ENCODE measurements at regions not wholly inside any gene's neighbourhood (a gene's known extent, or its start where the extent isn't known, plus 50 kb on each side); places are given as distances from the start of the nearest gene placed in this dataset.

DNA sequence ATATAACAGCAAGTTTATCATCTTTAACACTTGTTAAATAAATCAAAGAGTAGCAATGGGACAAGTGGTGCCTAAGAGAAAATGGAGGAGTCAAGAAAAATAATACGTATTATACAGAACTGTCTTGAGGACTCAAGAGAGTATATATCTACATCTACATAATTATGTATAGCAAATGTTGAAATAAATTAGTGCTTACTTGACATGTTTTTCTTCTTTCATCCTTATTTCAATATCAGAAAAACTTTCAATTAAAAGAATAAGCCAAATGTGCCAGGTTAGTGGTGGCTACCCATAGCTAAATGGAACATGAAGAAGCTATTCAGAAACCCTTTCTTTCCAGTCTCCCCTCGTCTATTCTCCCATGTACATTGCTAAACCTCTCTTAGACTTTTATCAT, 267.3 kb upstream of the SPOPL start:
- Histone ChIP-seq H3K9ac (ENCODE audit: low read length in 3 of 3) (no peak overlapping the region), H3K27ac (ENCODE audit: low read depth in 2 of 2, low read length in 2 of 2) (no peak overlapping the region), H3K4me1 (ENCODE audit: control insufficient read depth in 2 of 3, insufficient read depth in 2 of 3, low read depth in 1 of 3, low read length in 3 of 3) (peaks cover 0 to 3% (median 2%) of the 10 kb centered on the region in 3 donors), H3K36me3 (ENCODE audit: control insufficient read depth in 2 of 3, insufficient read depth in 3 of 3, low read length in 3 of 3) (no peaks in the 10 kb centered on the region), H3K27me3 (ENCODE audit: control insufficient read depth, insufficient read depth, low read length) (no peaks in the 10 kb centered on the region), H3K4me3 (ENCODE audit: low read length in 3 of 3) (no peak overlapping the region), H3K9me3 (ENCODE audit: control insufficient read depth in 2 of 3, insufficient read depth in 1 of 3, low read length in 3 of 3) (no peaks in the 10 kb centered on the region)
- FAIRE-seq = no peak
- TF ChIP-seq, protein P1, sequence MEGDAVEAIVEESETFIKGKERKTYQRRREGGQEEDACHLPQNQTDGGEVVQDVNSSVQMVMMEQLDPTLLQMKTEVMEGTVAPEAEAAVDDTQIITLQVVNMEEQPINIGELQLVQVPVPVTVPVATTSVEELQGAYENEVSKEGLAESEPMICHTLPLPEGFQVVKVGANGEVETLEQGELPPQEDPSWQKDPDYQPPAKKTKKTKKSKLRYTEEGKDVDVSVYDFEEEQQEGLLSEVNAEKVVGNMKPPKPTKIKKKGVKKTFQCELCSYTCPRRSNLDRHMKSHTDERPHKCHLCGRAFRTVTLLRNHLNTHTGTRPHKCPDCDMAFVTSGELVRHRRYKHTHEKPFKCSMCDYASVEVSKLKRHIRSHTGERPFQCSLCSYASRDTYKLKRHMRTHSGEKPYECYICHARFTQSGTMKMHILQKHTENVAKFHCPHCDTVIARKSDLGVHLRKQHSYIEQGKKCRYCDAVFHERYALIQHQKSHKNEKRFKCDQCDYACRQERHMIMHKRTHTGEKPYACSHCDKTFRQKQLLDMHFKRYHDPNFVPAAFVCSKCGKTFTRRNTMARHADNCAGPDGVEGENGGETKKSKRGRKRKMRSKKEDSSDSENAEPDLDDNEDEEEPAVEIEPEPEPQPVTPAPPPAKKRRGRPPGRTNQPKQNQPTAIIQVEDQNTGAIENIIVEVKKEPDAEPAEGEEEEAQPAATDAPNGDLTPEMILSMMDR (IDR thresholded peaks at IDR 0.05; ENCODE audit: borderline replicate concordance, extremely low read depth, insufficient read depth) = no peak
- intact Hi-C loops (cut with DNase I) = no loop called here
- no peak for DNase-seq

DNA sequence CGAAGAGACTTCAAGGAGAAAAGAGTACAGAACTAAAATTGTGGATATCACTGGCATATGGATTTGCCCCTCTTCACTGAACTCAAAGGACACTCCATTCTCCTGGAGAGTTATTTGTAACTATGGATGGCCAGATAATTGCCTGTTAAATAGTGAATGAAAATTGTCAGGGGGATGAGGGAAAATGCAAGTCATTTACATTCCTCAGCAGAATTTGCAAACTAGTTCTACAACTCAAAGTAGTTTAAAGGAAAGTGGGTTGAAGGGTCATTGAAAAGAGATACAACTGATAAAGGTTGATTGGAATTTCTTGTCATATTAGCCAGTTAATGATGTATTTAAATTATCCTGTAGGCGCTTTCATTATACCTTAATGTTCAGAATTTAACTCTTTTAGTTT, 266.5 kb upstream of the SPOPL start:
- TF ChIP-seq, protein P1 (IDR thresholded peaks at IDR 0.05; ENCODE audit: borderline replicate concordance, extremely low read depth, insufficient read depth) = no peak
- no peaks in the 10 kb centered on the region for H3K36me3 ChIP-seq (ENCODE audit: control insufficient read depth in 2 of 3, insufficient read depth in 3 of 3, low read length in 3 of 3)
- intact Hi-C loops (cut with DNase I) = no loop called here

DNA sequence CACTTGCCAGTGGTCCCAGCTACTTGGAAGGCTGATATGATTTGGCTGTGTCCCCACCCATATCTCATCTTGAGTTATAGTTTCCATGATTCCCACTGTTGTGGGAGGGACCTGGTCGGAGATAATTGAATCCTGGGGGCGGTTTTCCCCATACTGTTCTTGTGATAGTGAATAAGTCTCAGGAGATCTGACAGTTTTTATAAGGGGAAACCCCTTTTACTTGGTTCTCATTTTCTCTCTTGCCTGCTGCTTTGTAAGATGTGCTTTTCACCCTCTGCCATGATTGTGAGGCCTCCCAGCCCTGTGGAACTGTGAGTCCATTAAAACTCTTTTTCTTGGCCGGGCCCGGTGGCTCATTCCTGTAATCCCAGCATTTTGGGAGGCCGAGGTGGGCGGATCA, 265.4 kb upstream of the SPOPL start:
- Histone ChIP-seq H3K36me3 (ENCODE audit: control insufficient read depth in 2 of 3, insufficient read depth in 3 of 3, low read length in 3 of 3) (no peaks in the 10 kb centered on the region), H3K27me3 (ENCODE audit: control insufficient read depth, insufficient read depth, low read length) (no peaks in the 10 kb centered on the region), H3K9me3 (ENCODE audit: control insufficient read depth in 2 of 3, insufficient read depth in 1 of 3, low read length in 3 of 3) (no peaks in the 10 kb centered on the region), H3K4me1 (ENCODE audit: control insufficient read depth in 2 of 3, insufficient read depth in 2 of 3, low read depth in 1 of 3, low read length in 3 of 3) (peaks cover 0 to 3% (median 2%) of the 10 kb centered on the region in 3 donors), H3K4me3 (ENCODE audit: low read length in 3 of 3) (no peak overlapping the region), H3K9ac (ENCODE audit: low read length in 3 of 3) (no peak overlapping the region), H3K27ac (ENCODE audit: low read depth in 2 of 2, low read length in 2 of 2) (no peak overlapping the region)
- DNase-seq (no peak), FAIRE-seq (no peak)
- intact Hi-C loops (cut with DNase I) = no loop called here
- TF ChIP-seq, protein P1 (IDR thresholded peaks at IDR 0.05; ENCODE audit: borderline replicate concordance, extremely low read depth, insufficient read depth) = no peak

More for the DNA sequence above, 266.5 kb upstream of the SPOPL start:
- Histone ChIP-seq H3K4me3 (ENCODE audit: low read length in 3 of 3) (no peak overlapping the region), H3K9ac (ENCODE audit: low read length in 3 of 3) (no peak overlapping the region), H3K4me1 (ENCODE audit: control insufficient read depth in 2 of 3, insufficient read depth in 2 of 3, low read depth in 1 of 3, low read length in 3 of 3) (peaks cover 0 to 3% (median 2%) of the 10 kb centered on the region in 3 donors), H3K27me3 (ENCODE audit: control insufficient read depth, insufficient read depth, low read length) (no peaks in the 10 kb centered on the region), H3K9me3 (ENCODE audit: control insufficient read depth in 2 of 3, insufficient read depth in 1 of 3, low read length in 3 of 3) (no peaks in the 10 kb centered on the region), H3K27ac (ENCODE audit: low read depth in 2 of 2, low read length in 2 of 2) (no peak overlapping the region)
- FAIRE-seq (no peak), DNase-seq (no peak)
